H1 (cell line): ENCODE measurements at regions not wholly inside any gene's neighbourhood (a gene's known extent, or its start where the extent isn't known, plus 50 kb on each side); places are given as distances from the start of the nearest gene placed in this dataset.

ENCODE experiments used
- BACH1 ChIP-seq: IDR thresholded peaks from 2 replicates; pipeline ENCODE4 v1.6.1; 2012; ENCODE audit warnings: low read length, improper control_type of control experiment
- CHD2 ChIP-seq: IDR thresholded peaks from 2 replicates; pipeline ENCODE4 v1.6.1; 2012; ENCODE audit warnings: low read length, improper control_type of control experiment
- CREB1 ChIP-seq: IDR thresholded peaks from 2 replicates; pipeline ENCODE4 v1.6.1; 2012; ENCODE audit warnings: inconsistent platforms
- EZH2 ChIP-seq: fragments of 200-600 bp; sonication (generic); IDR thresholded peaks from 2 replicates; pipeline ENCODE4 v1.7.1; 2012; ENCODE audit warnings: low read depth, mild to moderate bottlenecking, moderate library complexity, low read length, inconsistent platforms; ENCODE audit not compliant: severe bottlenecking
- NANOG ChIP-seq: IDR thresholded peaks from 2 replicates; pipeline ENCODE4 v1.6.1; 2011; ENCODE audit warnings: low read length, low read depth, mild to moderate bottlenecking, inconsistent platforms; ENCODE audit not compliant: insufficient read depth, poor library complexity, severe bottlenecking
- SIN3A ChIP-seq, 2 experiments: IDR thresholded peaks in 1 of 2; conservative IDR thresholded peaks in 1 of 2; 2 replicates each; pipeline ENCODE4 v1.6.1; 2011 to 2012; ENCODE audit warnings: low read length in 2 of 2, improper control_type of control experiment in 1 of 2, low read depth in 1 of 2, mild to moderate bottlenecking in 1 of 2
- SP2 ChIP-seq: IDR thresholded peaks from 2 replicates; pipeline ENCODE4 v1.6.1; 2012; ENCODE audit warnings: mild to moderate bottlenecking, low read length, inconsistent platforms
- TAF7 ChIP-seq: optimal IDR thresholded peaks from 2 replicates; pipeline ENCODE3; 2011; ENCODE audit warnings: low read depth, mild to moderate bottlenecking, inconsistent platforms, low read length, moderate library complexity, borderline replicate concordance
- TBP ChIP-seq: IDR thresholded peaks from 2 replicates; pipeline ENCODE4 v1.6.1; 2011; ENCODE audit warnings: low read depth, low read length, improper control_type of control experiment
- TEAD4 ChIP-seq: IDR thresholded peaks from 2 replicates; pipeline ENCODE4 v1.6.1; 2012; ENCODE audit warnings: low read depth, low read length, inconsistent platforms, mixed read lengths
- TF ChIP-seq, protein P1 (sequence below): fragments of 300-600 bp; sonication (generic); IDR thresholded peaks from 2 replicates; pipeline ENCODE4 v1.7.1; 2012; ENCODE audit warnings: low read length, moderate library complexity, mild to moderate bottlenecking, inconsistent platforms; ENCODE audit not compliant: insufficient replicate concordance
- TF ChIP-seq, protein P2 (sequence below): IDR thresholded peaks from 2 replicates; pipeline ENCODE4 v1.6.1; 2011; ENCODE audit warnings: low read depth, mild to moderate bottlenecking, low read length; ENCODE audit not compliant: insufficient read depth

DNA sequence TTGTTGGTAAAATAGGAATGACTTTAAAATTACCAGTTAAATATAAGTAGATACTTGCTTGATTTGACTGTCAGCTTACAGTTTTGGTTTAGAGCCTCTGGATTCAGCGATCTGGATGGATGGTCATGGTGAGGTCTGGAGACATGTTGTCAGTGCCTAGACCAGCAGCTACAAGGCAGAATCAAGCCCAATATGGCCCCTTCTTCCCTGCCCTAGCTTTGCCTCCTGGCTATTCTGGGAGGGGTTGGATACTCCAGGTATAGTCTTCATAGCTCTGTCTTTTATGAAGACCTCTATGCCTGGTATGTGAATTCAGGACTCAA is 166.5 kb upstream of the VIPR2 start (continued):
- TF ChIP-seq, protein P1, sequence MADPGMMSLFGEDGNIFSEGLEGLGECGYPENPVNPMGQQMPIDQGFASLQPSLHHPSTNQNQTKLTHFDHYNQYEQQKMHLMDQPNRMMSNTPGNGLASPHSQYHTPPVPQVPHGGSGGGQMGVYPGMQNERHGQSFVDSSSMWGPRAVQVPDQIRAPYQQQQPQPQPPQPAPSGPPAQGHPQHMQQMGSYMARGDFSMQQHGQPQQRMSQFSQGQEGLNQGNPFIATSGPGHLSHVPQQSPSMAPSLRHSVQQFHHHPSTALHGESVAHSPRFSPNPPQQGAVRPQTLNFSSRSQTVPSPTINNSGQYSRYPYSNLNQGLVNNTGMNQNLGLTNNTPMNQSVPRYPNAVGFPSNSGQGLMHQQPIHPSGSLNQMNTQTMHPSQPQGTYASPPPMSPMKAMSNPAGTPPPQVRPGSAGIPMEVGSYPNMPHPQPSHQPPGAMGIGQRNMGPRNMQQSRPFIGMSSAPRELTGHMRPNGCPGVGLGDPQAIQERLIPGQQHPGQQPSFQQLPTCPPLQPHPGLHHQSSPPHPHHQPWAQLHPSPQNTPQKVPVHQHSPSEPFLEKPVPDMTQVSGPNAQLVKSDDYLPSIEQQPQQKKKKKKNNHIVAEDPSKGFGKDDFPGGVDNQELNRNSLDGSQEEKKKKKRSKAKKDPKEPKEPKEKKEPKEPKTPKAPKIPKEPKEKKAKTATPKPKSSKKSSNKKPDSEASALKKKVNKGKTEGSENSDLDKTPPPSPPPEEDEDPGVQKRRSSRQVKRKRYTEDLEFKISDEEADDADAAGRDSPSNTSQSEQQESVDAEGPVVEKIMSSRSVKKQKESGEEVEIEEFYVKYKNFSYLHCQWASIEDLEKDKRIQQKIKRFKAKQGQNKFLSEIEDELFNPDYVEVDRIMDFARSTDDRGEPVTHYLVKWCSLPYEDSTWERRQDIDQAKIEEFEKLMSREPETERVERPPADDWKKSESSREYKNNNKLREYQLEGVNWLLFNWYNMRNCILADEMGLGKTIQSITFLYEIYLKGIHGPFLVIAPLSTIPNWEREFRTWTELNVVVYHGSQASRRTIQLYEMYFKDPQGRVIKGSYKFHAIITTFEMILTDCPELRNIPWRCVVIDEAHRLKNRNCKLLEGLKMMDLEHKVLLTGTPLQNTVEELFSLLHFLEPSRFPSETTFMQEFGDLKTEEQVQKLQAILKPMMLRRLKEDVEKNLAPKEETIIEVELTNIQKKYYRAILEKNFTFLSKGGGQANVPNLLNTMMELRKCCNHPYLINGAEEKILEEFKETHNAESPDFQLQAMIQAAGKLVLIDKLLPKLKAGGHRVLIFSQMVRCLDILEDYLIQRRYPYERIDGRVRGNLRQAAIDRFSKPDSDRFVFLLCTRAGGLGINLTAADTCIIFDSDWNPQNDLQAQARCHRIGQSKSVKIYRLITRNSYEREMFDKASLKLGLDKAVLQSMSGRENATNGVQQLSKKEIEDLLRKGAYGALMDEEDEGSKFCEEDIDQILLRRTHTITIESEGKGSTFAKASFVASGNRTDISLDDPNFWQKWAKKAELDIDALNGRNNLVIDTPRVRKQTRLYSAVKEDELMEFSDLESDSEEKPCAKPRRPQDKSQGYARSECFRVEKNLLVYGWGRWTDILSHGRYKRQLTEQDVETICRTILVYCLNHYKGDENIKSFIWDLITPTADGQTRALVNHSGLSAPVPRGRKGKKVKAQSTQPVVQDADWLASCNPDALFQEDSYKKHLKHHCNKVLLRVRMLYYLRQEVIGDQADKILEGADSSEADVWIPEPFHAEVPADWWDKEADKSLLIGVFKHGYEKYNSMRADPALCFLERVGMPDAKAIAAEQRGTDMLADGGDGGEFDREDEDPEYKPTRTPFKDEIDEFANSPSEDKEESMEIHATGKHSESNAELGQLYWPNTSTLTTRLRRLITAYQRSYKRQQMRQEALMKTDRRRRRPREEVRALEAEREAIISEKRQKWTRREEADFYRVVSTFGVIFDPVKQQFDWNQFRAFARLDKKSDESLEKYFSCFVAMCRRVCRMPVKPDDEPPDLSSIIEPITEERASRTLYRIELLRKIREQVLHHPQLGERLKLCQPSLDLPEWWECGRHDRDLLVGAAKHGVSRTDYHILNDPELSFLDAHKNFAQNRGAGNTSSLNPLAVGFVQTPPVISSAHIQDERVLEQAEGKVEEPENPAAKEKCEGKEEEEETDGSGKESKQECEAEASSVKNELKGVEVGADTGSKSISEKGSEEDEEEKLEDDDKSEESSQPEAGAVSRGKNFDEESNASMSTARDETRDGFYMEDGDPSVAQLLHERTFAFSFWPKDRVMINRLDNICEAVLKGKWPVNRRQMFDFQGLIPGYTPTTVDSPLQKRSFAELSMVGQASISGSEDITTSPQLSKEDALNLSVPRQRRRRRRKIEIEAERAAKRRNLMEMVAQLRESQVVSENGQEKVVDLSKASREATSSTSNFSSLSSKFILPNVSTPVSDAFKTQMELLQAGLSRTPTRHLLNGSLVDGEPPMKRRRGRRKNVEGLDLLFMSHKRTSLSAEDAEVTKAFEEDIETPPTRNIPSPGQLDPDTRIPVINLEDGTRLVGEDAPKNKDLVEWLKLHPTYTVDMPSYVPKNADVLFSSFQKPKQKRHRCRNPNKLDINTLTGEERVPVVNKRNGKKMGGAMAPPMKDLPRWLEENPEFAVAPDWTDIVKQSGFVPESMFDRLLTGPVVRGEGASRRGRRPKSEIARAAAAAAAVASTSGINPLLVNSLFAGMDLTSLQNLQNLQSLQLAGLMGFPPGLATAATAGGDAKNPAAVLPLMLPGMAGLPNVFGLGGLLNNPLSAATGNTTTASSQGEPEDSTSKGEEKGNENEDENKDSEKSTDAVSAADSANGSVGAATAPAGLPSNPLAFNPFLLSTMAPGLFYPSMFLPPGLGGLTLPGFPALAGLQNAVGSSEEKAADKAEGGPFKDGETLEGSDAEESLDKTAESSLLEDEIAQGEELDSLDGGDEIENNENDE: no peak
- no peak for TF ChIP-seq TEAD4
- TF ChIP-seq BACH1: no peak
- no peak for TF ChIP-seq TBP
- no peak for TF ChIP-seq EZH2
- TF ChIP-seq TAF7: no peak
- TF ChIP-seq, protein P2, sequence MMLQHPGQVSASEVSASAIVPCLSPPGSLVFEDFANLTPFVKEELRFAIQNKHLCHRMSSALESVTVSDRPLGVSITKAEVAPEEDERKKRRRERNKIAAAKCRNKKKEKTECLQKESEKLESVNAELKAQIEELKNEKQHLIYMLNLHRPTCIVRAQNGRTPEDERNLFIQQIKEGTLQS: no peak
- no peak for TF ChIP-seq CREB1
- TF ChIP-seq NANOG: no peak
- no peak for TF ChIP-seq CHD2
- no peak for TF ChIP-seq SIN3A (conservative IDR thresholded peaks at IDR 0.05 in 1 of 2, IDR thresholded peaks at IDR 0.05 in 1 of 2; ENCODE audit: low read depth in 1 of 2, low read length in 2 of 2)
- no peak for TF ChIP-seq SP2
